ENCODE measurements at regions not wholly inside any gene's neighbourhood (a gene's known extent, or its start where the extent isn't known, plus 50 kb on each side); places are given as distances from the start of the nearest gene placed in this dataset.

GRCh38 chr5:28164568-28164967, 1126.2 kb upstream of the CDH9 start:
- Histone ChIP-seq H3K4me1 (no peaks in the 10 kb centered on the region), H3K27ac (replicated peaks in 1 of 4) (no peak overlapping the region), H3K4me3 (no peak overlapping the region), H3K36me3 (no peaks in the 10 kb centered on the region), H3K9me3 (no peaks in the 10 kb centered on the region), H3K27me3 (no peaks in the 10 kb centered on the region)
- no peak for DNase-seq (ENCODE audit: extremely low spot score)
- TF ChIP-seq POLR2A (IDR thresholded peaks at IDR 0.05; ENCODE audit: low read depth) = no peak
- TF ChIP-seq POLR2AphosphoS5 (IDR thresholded peaks at IDR 0.05) = no peak
- intact Hi-C loops (cut with DNase I) = no loop called here
- WGBS = 68% methylated on average over 2 of the region's 2 CpGs

- no peak for DNase-seq (ENCODE audit: extremely low spot score)
- TF ChIP-seq POLR2AphosphoS5 (IDR thresholded peaks at IDR 0.05) = no peak
- TF ChIP-seq, protein P1, sequence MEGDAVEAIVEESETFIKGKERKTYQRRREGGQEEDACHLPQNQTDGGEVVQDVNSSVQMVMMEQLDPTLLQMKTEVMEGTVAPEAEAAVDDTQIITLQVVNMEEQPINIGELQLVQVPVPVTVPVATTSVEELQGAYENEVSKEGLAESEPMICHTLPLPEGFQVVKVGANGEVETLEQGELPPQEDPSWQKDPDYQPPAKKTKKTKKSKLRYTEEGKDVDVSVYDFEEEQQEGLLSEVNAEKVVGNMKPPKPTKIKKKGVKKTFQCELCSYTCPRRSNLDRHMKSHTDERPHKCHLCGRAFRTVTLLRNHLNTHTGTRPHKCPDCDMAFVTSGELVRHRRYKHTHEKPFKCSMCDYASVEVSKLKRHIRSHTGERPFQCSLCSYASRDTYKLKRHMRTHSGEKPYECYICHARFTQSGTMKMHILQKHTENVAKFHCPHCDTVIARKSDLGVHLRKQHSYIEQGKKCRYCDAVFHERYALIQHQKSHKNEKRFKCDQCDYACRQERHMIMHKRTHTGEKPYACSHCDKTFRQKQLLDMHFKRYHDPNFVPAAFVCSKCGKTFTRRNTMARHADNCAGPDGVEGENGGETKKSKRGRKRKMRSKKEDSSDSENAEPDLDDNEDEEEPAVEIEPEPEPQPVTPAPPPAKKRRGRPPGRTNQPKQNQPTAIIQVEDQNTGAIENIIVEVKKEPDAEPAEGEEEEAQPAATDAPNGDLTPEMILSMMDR (IDR thresholded peaks at IDR 0.05) = no peak
- TF ChIP-seq POLR2A (IDR thresholded peaks at IDR 0.05; ENCODE audit: low read depth) = no peak
- Histone ChIP-seq H3K4me3 (no peak overlapping the region), H3K27me3 (no peaks in the 10 kb centered on the region), H3K27ac (replicated peaks in 1 of 4) (no peak overlapping the region), H3K36me3 (no peaks in the 10 kb centered on the region), H3K4me1 (no peaks in the 10 kb centered on the region), H3K9me3 (no peaks in the 10 kb centered on the region)
- intact Hi-C loops (cut with DNase I) = no loop called here
- 89% methylated on average over 6 of the region's 6 CpGs for WGBS
Observed at GRCh38 chr5:28156981-28157380, 1118.6 kb upstream of the CDH9 start.

DNA sequence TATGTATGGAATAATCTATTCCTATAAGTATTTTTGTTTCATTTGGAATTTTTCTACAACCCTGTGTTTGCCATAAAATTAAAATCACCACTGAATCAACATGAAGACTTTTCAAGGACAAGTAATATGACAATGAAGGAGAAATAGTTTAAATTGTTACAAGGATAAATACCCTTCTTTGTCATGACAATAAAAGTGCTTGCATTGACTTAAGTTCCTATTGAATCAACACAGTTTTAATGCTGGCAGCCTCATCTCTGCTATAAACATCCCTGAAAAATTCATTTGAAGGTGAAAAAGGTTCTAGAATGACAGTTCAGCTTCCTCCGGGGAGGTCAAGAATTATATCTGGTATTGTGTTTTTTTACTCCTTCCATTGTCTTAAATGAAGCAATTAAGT, 1105.1 kb upstream of the CDH9 start:
- no peaks in the 10 kb centered on the region for H3K36me3 ChIP-seq
- no peaks in the 10 kb centered on the region for H3K27me3 ChIP-seq
- H3K9me3 ChIP-seq = no peaks in the 10 kb centered on the region
- no peak overlapping the region for H3K27ac ChIP-seq (replicated peaks in 1 of 4)
- no peak for TF ChIP-seq POLR2AphosphoS5 (IDR thresholded peaks at IDR 0.05)
- no peak for TF ChIP-seq POLR2A (IDR thresholded peaks at IDR 0.05; ENCODE audit: low read depth)
- TF ChIP-seq, protein P1 (IDR thresholded peaks at IDR 0.05) = no peak
- H3K4me3 ChIP-seq = no peak overlapping the region
- DNase-seq (ENCODE audit: extremely low spot score) = no peak
- WGBS = 69% methylated on average over 1 of the region's 1 CpG
- H3K4me1 ChIP-seq = no peaks in the 10 kb centered on the region
- intact Hi-C loops (cut with DNase I) = no loop called here

DNA sequence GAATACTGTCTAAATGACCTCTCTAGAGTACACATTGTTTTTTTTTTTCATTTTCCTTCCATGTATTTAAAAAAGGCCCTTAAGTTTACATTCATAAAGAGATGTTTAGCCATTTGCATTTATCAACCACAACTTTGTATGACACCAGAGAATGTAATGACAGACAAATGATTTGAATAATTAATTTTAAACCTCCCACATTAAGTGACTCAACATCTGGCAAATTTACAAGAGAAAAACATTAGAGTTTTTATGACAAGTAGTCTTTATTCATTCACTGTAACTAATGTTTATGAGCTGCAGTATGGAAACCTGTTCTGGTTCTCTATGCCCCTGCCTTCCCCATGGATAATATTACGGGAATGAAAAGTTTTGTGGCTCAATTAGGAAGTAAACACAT, 1093.8 kb upstream of the CDH9 start:
- no peak for DNase-seq (ENCODE audit: extremely low spot score)
- Histone ChIP-seq H3K27ac (replicated peaks in 1 of 4) (no peak overlapping the region), H3K4me3 (no peak overlapping the region), H3K9me3 (no peaks in the 10 kb centered on the region), H3K27me3 (no peaks in the 10 kb centered on the region), H3K4me1 (no peaks in the 10 kb centered on the region), H3K36me3 (no peaks in the 10 kb centered on the region)
- intact Hi-C loops (cut with DNase I) = no loop called here
- TF ChIP-seq EP300 (IDR thresholded peaks at IDR 0.05) = no peak
- TF ChIP-seq, protein P1 (IDR thresholded peaks at IDR 0.05) = no peak
- TF ChIP-seq POLR2AphosphoS5 (IDR thresholded peaks at IDR 0.05) = no peak
- TF ChIP-seq POLR2A (IDR thresholded peaks at IDR 0.05; ENCODE audit: low read depth) = no peak
- 30% methylated on average over 1 of the region's 1 CpG for WGBS

GRCh38 chr5:28117691-28118090, 1079.3 kb upstream of the CDH9 start:
- intact Hi-C loops (cut with DNase I) = no loop called here
- Histone ChIP-seq H3K27ac (replicated peaks in 1 of 4) (no peak overlapping the region), H3K27me3 (no peaks in the 10 kb centered on the region), H3K36me3 (no peaks in the 10 kb centered on the region), H3K9me3 (no peaks in the 10 kb centered on the region), H3K4me3 (no peak overlapping the region), H3K4me1 (no peaks in the 10 kb centered on the region)
- no peak for TF ChIP-seq POLR2A (IDR thresholded peaks at IDR 0.05; ENCODE audit: low read depth)
- no peak for TF ChIP-seq POLR2AphosphoS5 (IDR thresholded peaks at IDR 0.05)
- no peak for TF ChIP-seq EP300 (IDR thresholded peaks at IDR 0.05)
- TF ChIP-seq, protein P1 (IDR thresholded peaks at IDR 0.05) = no peak
- DNase-seq (ENCODE audit: extremely low spot score) = no peak
